ENCODE measurements at regions not wholly inside any gene's neighbourhood (a gene's known extent, or its start where the extent isn't known, plus 50 kb on each side); places are given as distances from the start of the nearest gene placed in this dataset.

DNA sequence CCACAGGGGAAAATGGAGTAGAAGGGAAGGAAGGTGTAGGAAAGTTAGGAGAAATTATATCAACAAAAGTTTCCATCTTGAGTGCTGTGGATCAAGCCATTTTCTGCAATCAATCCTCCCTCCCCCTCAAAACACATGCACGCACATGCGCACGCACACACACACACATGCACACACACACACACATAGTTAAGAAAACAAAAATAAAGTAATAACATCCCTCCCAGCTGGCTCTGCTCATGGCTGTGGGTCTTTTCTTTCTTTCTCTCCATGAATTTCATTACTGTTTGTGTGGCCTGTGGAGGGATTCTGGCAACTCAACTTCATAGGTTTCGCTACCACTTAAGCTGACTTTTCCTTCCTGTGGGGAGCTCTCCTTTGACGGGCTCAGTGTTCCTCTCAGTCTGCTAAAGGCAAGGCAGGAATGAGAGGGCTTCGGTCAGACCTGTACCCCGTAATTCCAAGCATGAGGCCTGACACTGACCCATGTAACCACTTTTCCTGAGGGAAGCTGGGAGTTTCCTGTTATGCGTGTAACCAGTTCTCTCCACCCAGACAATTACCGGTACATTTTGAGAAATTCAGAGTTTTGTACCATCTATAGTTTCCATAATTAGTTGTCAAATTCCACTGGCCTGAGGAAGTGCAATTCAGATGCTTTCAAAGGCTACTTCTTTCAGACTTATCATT, 79.8 kb downstream of the ZNF92 start:
- intact Hi-C loops (cut with micrococcal nuclease), result loop anchor here (10.0 kb wide), 1 partner anchor 61 kb away; no protein-coding TSS in a partner anchor
- ChIA-PET RAD21 (ENCODE audit: low non-redundant PET in 1 of 2, low total read pairs in 2 of 2, uncharacterized antibody in 2 of 2, unreplicated experiment in 2 of 2) (no interaction called here), POLR2A (no interaction called here), CTCF (no interaction called here)
- DNase-seq (ENCODE audit: low read depth, low spot score) (no peak), ATAC-seq (no peak)
- Histone ChIP-seq H3K9me2 (ENCODE audit: insufficient read depth) (no peaks in the 10 kb centered on the region), H2AFZ (ENCODE audit: low read depth, low read length, poor library complexity, severe bottlenecking) (no peak overlapping the region), H3K9ac (ENCODE audit: low read length) (no peak overlapping the region), H3K79me2 (ENCODE audit: insufficient read depth, low read length) (no peaks in the 10 kb centered on the region), H3K4me3 (replicated peaks in 1 of 2; ENCODE audit: low read depth in 1 of 2, low read length in 2 of 2) (no peak overlapping the region), H3K4me2 (ENCODE audit: low read length) (no peak overlapping the region), H3K27ac (ENCODE audit: low read depth, low read length) (no peak overlapping the region), H3K4me1 (ENCODE audit: control insufficient read depth in 1 of 2, insufficient read depth in 2 of 2, low read length in 2 of 2) (no peaks in the 10 kb centered on the region; a peak in 1 of 4 replicates), H3K36me3 (ENCODE audit: control insufficient read depth in 1 of 2, insufficient read depth in 2 of 2, low read length in 2 of 2) (no peaks in the 10 kb centered on the region), H3K27me3 (ENCODE audit: insufficient read depth, low read length) (no peaks in the 10 kb centered on the region), H4K20me1 (ENCODE audit: insufficient read depth) (no peaks in the 10 kb centered on the region), H3K9me3 (ENCODE audit: control insufficient read depth in 1 of 2, insufficient read depth in 1 of 2, low read depth in 1 of 2, low read length in 2 of 2) (no peaks in the 10 kb centered on the region)
- no TSS peak for BruUV-seq (replicated peaks)
- TF ChIP-seq EGR1 (IDR thresholded peaks at IDR 0.05; ENCODE audit: low read depth) (no peak), EZH2phosphoT487 (IDR thresholded peaks at IDR 0.05; ENCODE audit: borderline replicate concordance) (no peak), RAD21 (IDR thresholded peaks at IDR 0.05; ENCODE audit: low read depth) (no peak), CEBPB (IDR thresholded peaks at IDR 0.05; ENCODE audit: low read depth) (no peak)

DNA sequence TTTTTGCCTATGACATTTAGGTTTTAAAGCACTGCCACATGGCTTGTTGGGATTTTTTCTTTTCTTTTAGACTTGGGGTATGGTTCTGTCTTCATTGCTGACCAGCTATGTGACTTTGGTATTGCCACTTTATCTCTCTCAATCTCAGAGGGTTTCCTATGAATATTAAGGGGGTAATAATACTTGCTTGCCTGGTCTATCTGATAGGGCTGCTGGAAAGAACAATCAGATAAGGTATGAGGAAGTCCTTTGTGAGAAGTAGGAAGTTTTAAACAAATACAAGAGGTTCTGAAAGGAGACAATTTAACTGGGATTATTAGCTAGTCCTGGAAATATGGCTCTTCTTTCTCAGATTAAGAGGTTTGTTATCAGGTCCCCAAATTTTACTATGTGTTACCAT, 80.8 kb downstream of the ZNF92 start:
- Histone ChIP-seq H3K9me3 (ENCODE audit: control insufficient read depth in 1 of 2, insufficient read depth in 1 of 2, low read depth in 1 of 2, low read length in 2 of 2) (no peaks in the 10 kb centered on the region), H3K4me1 (ENCODE audit: control insufficient read depth in 1 of 2, insufficient read depth in 2 of 2, low read length in 2 of 2) (no peaks in the 10 kb centered on the region; a peak in 1 of 4 replicates), H3K27me3 (ENCODE audit: insufficient read depth, low read length) (no peaks in the 10 kb centered on the region), H3K4me3 (replicated peaks in 1 of 2; ENCODE audit: low read depth in 1 of 2, low read length in 2 of 2) (no peak overlapping the region), H3K9me2 (ENCODE audit: insufficient read depth) (no peaks in the 10 kb centered on the region), H3K36me3 (ENCODE audit: control insufficient read depth in 1 of 2, insufficient read depth in 2 of 2, low read length in 2 of 2) (no peaks in the 10 kb centered on the region), H4K20me1 (ENCODE audit: insufficient read depth) (no peaks in the 10 kb centered on the region), H3K79me2 (ENCODE audit: insufficient read depth, low read length) (no peaks in the 10 kb centered on the region), H2AFZ (ENCODE audit: low read depth, low read length, poor library complexity, severe bottlenecking) (no peak overlapping the region), H3K27ac (ENCODE audit: low read depth, low read length) (no peak overlapping the region), H3K4me2 (ENCODE audit: low read length) (no peak overlapping the region), H3K9ac (ENCODE audit: low read length) (no peak overlapping the region)
- DNase-seq (ENCODE audit: low read depth, low spot score) (no peak), ATAC-seq (no peak)
- intact Hi-C loops (cut with micrococcal nuclease), result loop anchor here (10.0 kb wide), 1 partner anchor 60 kb away; no protein-coding TSS in a partner anchor
- ChIA-PET POLR2A (no interaction called here), CTCF (no interaction called here), RAD21 (ENCODE audit: low non-redundant PET in 1 of 2, low total read pairs in 2 of 2, uncharacterized antibody in 2 of 2, unreplicated experiment in 2 of 2) (no interaction called here)
- no TSS peak for BruUV-seq (replicated peaks)
- TF ChIP-seq CEBPB (IDR thresholded peaks at IDR 0.05; ENCODE audit: low read depth) (no peak), CBX3 (IDR thresholded peaks at IDR 0.05; ENCODE audit: low read depth) (no peak), ZNF274 (IDR thresholded peaks at IDR 0.05; ENCODE audit: low read depth, low read length) (no peak), RAD21 (IDR thresholded peaks at IDR 0.05; ENCODE audit: low read depth) (no peak), SRF (IDR thresholded peaks at IDR 0.05; ENCODE audit: low read depth) (no peak), POLR2AphosphoS5 (IDR thresholded peaks at IDR 0.05; ENCODE audit: low read depth, low read length) (no peak), SP1 (IDR thresholded peaks at IDR 0.05; ENCODE audit: low read depth) (no peak), YY1 (IDR thresholded peaks at IDR 0.05; ENCODE audit: extremely low read depth, insufficient replicate concordance, low read depth, low read length) (no peak), ELF1 (IDR thresholded peaks at IDR 0.05; ENCODE audit: borderline replicate concordance, low read depth) (no peak)
- TF ChIP-seq, protein P1, sequence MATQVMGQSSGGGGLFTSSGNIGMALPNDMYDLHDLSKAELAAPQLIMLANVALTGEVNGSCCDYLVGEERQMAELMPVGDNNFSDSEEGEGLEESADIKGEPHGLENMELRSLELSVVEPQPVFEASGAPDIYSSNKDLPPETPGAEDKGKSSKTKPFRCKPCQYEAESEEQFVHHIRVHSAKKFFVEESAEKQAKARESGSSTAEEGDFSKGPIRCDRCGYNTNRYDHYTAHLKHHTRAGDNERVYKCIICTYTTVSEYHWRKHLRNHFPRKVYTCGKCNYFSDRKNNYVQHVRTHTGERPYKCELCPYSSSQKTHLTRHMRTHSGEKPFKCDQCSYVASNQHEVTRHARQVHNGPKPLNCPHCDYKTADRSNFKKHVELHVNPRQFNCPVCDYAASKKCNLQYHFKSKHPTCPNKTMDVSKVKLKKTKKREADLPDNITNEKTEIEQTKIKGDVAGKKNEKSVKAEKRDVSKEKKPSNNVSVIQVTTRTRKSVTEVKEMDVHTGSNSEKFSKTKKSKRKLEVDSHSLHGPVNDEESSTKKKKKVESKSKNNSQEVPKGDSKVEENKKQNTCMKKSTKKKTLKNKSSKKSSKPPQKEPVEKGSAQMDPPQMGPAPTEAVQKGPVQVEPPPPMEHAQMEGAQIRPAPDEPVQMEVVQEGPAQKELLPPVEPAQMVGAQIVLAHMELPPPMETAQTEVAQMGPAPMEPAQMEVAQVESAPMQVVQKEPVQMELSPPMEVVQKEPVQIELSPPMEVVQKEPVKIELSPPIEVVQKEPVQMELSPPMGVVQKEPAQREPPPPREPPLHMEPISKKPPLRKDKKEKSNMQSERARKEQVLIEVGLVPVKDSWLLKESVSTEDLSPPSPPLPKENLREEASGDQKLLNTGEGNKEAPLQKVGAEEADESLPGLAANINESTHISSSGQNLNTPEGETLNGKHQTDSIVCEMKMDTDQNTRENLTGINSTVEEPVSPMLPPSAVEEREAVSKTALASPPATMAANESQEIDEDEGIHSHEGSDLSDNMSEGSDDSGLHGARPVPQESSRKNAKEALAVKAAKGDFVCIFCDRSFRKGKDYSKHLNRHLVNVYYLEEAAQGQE (IDR thresholded peaks at IDR 0.05; ENCODE audit: low read depth), result no peak
- TF ChIP-seq, protein P2, sequence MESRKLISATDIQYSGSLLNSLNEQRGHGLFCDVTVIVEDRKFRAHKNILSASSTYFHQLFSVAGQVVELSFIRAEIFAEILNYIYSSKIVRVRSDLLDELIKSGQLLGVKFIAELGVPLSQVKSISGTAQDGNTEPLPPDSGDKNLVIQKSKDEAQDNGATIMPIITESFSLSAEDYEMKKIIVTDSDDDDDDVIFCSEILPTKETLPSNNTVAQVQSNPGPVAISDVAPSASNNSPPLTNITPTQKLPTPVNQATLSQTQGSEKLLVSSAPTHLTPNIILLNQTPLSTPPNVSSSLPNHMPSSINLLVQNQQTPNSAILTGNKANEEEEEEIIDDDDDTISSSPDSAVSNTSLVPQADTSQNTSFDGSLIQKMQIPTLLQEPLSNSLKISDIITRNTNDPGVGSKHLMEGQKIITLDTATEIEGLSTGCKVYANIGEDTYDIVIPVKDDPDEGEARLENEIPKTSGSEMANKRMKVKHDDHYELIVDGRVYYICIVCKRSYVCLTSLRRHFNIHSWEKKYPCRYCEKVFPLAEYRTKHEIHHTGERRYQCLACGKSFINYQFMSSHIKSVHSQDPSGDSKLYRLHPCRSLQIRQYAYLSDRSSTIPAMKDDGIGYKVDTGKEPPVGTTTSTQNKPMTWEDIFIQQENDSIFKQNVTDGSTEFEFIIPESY (IDR thresholded peaks at IDR 0.05; ENCODE audit: extremely low read depth, insufficient replicate concordance, low read length), result no peak
- TF ChIP-seq, protein P3, sequence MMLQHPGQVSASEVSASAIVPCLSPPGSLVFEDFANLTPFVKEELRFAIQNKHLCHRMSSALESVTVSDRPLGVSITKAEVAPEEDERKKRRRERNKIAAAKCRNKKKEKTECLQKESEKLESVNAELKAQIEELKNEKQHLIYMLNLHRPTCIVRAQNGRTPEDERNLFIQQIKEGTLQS (IDR thresholded peaks at IDR 0.05), result no peak
- TF ChIP-seq, protein P4, sequence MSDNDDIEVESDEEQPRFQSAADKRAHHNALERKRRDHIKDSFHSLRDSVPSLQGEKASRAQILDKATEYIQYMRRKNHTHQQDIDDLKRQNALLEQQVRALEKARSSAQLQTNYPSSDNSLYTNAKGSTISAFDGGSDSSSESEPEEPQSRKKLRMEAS (IDR thresholded peaks at IDR 0.05), result no peak

All from HCT116 (cell line).